ENCODE measurements at regions not wholly inside any gene's neighbourhood (a gene's known extent, or its start where the extent isn't known, plus 50 kb on each side); places are given as distances from the start of the nearest gene placed in this dataset.
"Not testable (repeated sequence)": the region's sequence is repeated elsewhere in the genome, so short reads cannot be mapped to it uniquely, and the experiment has no call there.

DNA sequence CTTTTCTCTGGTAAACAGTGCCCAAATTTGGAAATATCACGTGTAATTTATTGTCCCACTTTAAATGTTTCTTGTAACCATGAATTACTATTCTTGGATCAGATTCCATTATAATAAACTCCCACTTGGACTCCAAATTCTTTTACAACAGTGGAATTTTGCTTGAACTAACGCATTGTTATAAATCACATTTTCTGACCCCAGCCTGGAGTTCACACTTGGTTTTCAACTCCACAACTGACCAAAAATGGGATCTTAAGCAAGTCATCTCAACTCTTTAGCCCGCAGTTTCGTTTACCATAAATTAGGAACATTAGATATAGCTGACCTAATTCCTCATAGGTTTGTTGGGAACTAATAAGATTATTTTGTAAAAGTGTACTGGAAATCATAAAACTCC, 336.8 kb upstream of the NCAM1 start:
- no peak for DNase-seq

DNA sequence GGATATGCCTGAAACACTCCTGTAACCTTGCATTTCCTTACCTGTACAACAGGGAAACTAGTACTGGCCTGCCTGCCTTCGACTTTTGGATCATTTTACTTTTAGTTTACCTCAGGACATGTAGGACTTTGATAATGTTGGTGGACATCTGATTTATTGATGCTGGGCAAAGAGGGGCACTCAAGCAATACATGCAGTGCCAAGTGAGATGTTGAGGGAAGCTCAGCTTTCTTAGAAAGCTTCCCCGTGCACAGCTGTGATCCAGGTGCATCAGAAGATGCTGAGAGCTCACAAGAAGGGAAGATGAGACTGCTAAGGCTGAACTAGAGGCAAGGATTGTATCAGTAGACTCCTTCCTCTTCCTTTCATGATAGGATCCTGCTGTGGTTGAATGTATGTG, 336.2 kb upstream of the NCAM1 start:
- DNase-seq, result not testable (repeated sequence)

DNA sequence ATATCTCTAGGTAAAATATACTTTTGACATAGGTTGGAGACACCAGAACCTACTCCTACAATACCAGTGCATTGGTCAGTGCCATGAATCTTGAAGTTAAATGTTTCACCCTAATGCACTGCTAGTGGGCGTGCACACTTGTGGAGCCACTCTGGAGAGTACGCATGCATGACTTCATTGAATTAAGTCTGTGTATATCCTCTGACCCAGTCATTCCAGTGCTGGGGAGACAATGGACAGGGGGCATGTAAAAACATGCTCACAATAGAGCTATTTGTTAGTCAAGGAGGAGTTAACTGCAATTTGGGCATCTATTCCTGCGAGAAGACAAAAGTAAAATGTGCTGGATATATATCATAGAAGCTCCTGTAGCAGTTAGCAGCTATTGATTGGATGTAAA, 335.4 kb upstream of the NCAM1 start:
- no peak for DNase-seq

DNA sequence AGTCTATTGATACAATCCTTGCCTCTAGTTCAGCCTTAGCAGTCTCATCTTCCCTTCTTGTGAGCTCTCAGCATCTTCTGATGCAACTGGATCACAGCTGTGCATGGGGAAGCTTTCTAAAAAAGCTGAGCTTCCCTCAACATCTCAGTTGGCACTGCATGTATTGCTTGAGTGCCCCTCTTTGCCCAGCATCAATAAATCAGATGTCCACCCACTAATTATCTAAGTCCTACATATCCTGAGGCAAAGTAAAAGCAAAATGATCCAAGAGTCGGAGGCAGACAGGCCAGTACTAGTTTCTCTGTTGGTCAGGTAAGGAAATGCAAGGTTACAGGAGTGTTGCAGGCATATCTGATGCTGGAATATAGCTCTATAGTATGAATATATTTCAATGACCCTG, 334.5 kb upstream of the NCAM1 start:
- DNase-seq, result no peak

DNA sequence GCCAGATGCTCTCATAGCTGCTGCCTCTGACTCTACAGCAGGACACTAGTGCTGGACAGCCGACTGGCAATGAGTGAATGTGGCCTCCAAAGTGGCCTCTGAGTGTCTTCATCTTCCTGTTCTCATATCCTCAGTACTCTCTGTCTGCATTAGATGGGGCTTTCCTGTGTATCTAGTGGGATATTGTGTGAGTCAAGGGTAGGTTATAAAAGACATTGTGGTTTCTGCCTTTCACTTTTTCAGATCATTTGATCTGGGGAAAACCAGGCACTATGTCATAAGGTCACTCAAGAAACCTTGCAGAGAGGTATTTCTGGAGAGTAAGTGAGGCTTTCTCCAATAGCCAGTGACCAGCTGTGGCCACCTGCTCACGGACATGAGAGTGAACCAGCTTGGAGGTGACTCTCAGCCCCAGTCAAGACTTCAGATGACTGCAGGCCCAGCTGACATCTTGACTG, 333.6 kb upstream of the NCAM1 start:
- no peak for DNase-seq

DNA sequence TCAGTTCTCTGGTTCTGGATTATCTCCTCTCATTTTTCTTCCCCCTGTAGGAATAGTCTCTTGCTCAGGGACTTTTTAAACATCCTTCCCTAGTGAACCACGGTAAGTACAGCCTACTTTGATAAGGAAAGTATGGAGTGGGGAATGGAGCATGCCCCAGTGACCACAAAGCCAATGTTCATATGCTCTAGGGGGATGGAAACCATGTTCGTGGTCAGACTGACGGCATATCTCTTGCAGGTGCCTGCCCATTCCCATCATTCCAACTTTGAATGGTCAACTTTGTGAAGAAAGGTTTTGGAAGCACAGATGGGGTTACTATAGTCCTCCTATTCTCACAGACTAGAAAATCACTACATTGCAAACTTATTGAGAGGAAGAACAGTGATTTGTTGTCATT, 332.5 kb upstream of the NCAM1 start:
- DNase-seq, result no peak

DNA sequence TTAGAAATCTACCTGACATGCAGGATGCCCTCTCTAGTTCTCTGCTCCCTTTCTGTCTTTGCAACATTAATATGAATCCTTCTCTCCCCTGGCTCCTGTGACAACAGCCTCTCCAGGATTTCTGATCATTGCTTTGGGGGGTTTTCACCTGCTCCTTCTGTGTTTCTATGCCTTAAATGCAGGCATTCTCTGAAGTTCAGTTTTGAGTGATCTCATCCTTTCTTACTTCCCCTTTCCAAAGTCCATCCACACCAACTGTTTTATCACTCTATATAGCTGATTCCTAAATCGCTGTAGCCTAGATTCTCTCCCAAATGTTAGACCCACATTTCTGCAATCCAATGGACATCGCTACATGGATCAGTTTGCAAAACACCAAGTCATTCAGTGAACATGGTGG, 330.7 kb upstream of the NCAM1 start:
- no peak for DNase-seq

DNA sequence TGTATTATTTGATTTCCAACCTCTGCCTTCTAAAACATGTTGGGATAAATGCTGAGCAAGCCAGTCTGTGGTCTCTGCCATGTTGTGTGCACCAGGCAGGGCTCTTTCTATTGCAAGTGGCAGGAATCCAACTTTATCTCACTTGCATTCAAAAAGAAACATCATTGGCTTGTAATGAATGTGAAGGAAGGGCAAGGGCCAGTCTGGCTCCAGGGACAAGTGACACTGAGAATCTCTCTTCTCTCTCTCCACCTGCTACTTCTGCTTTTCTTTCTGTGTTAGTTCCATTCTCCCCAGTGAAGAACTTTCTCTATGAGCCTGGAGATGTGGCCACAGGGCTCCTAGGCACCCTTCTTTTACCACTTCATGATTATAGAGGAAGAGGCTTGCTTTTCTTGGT, 329.9 kb upstream of the NCAM1 start:
- DNase-seq, result no peak

DNA sequence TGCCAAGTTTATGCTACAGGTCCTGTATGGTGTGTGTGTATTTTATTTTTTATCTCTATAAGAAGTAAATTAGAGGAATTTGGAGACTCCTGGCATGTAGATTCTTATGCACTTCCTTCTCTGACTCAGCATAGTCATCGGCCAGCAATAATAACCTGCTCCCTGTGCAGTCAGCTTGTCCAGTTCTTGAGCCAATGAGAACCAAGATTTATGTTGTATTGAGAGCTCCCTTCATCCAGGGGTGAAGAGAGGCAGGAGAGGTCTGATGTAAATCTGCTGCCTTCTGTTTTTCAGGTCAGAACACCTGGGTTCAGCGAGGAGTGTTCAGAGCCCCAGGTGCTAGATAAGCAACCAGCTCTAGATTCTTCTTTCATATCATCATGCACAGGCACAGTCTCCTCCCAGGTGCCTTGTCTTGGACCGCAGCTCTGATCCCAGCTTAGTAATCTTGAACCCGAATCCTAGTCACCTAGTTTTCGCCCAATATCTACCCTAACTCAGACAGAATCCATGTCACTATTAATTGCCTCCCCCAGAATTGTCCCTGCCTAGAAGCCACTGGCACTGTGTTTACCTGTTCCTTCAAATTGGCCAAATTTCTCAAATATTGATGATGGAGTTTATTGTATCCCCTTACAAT, 328.2 kb upstream of the NCAM1 start:
- DNase-seq, result no peak

DNA sequence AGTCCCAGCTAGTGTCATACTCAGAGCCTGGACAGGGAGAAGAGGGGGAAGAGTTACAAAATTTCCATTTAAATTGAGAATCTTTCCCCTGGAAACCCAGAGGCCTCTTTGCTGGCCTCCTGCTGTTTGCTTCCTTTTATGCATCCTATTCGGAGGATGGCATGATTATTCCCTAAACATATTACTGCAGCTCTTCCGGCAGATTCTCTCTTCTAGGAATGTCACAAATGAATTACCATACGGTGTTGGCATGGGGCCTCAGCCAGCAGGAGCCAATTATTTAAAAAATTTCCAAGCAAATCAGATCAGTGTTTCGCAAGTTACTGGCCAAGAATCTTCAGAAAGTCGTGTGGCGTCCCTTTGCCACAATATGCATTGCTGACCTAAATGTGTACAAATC, 326.7 kb upstream of the NCAM1 start:
- peak; percentile 49 to 83 for DNase-seq

DNA sequence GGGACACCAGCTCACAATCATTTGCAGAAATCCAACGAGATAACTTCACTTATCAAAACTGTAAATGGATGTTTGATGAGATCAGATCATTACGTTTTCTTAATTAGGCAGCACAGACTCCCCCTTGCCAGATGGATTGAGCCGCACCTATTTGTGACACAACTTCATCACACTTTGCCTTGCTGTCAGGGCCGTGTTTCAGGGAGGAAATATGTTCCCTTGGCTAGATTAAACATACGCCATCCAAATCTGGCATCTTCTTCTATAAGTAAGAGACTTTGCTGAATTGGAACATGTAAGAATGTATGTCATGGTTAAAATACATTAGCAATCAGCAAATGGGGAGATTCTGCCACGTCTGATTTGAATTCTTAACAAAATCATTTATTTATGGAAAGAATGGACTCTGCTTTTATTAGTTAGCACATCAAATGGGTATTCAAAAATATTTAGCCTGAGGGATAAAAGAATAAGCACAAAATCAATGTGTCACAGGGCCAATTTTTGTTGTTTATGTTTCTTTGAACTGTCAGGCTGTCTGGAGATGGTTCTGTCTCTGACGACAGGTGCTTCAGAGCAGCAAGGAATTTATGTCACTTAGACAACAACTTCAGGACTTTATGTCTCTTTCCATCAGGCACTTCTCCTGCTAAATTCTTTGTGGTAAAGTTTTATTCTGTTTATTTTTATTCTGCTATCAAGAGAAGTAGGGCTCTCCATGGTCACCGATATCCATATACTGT, 326.1 kb upstream of the NCAM1 start:
- peak in 1 of 2 experiments; percentile 71 for DNase-seq

DNA sequence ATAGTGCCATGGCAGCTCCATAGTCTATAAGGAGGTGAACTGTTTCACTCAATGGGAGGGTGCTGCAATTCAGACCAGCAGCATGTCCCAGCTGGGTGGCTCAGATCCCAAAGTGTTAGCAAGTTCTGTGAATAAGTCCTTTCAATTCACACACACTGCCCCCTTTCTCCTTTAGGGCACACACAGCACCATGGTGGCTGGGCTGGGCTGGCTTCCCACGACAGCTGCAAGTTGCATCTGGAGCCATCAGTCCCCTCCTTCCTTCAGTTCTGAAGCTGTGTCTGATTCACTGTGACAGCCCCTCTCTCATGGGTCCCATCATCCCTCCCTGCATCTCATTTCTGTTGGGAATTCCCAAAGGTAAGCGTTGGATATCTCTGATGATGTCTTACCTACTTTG, 324.1 kb upstream of the NCAM1 start:
- no peak for DNase-seq

DNA sequence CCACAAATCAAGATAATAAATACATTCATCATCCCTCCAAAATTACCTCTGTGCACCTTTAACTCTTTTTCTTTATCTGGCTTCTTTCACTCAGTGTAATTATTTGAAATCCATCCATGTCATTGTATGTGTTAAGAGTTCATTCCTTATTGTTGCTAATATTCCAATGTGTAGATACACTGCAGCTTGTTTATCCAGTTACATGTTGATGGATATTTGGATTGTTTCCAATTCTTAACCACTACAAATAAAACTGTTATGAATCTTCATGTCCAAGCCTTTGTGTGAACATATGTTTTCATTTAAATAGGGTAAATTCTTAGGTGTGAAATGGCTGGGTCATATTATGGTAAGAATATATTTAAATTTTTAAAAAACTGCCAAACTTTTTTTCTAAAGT, 323.3 kb upstream of the NCAM1 start:
- peak in 1 of 2 experiments; percentile 37 for DNase-seq

DNA sequence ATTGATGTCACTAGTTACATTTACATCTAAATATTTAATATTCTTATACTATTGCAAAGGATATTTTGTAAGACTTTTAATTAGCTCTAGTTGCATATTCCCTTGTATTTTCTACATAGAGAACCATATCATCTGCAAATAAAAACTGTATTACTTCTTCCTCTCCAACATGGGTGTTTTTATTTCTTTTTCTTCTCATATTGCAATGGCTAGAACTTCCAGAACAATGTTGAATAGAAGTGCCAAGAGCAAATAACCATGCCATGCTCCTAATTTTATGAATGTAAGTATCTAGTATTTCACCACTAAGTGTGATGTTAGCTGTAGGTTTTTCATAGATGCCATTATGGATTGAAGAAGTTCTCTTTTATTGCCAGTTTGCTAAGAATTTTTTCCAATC, 321.8 kb upstream of the NCAM1 start:
- DNase-seq, result no peak

DNA sequence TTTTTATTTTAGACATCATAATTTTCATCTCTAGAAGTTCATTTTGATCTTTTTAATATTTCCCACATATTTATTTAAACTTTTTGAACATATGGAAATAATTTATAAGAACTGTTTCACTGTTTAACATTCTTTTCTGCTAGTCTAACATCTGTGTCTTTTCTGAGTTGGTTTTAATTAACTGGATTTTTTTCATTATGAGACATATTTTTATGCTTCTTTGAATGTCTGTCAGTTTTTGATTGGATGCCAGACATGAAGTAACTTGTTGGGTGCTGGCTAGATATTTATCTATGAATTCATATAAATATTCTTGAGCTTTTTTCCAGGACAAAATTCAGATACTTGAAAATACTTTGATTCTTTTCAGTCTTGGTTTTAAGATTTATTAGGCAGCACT, 317.8 kb upstream of the NCAM1 start:
- DNase-seq, result no peak

DNA sequence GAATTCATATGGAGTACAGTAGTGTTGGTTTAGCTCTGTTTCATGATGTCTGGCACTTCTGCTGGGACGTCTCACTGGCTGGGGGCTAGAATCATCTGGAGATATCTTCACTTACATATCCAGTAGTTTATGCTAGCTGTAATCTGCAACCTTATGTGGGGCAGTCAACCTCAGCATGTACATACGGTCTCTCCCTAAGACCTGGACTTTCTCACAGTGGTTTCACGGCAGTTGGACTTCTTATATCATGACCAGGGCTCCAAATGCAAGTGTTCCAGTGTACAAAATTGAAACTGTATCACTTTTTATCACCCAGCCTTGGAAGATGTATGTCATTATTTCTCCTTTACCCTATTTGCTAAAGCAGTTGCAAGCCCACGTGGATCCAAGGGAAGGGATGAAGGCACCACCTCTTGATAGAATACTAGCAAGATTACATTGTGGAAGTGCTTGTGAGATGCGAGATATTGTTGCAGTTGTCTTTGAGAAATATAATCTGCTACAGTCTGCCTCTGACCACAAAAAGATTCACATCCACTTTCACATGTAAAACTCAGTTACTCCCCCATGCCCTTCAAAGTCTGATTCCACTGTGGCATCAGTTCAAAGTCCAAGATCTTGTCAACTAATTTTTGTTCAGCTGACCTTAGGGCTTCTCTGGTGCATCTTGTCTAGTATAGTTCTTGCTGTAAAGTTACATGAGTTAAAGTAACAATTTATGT, 316.6 kb upstream of the NCAM1 start:
- no peak for DNase-seq

DNA sequence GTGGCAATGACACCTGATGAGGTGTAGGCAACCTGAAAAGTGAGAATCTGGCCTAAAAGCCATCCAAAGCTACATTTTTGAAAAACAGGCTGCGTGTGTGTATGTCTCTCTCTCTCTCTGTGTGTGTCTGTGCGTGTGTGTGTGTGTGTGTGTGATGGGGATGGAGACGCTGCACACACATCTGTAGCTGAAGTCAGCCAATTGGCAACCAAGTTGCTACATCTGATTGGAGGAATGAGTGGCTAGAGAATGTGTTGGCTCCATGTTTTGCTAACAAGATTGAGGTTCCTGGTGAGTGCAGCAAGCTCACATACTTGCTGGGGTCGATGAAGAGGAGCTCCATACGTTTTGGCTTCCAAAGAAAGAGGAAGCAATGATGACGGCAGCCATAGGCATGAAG, 311.4 kb upstream of the NCAM1 start:
- DNase-seq, result no peak

DNA sequence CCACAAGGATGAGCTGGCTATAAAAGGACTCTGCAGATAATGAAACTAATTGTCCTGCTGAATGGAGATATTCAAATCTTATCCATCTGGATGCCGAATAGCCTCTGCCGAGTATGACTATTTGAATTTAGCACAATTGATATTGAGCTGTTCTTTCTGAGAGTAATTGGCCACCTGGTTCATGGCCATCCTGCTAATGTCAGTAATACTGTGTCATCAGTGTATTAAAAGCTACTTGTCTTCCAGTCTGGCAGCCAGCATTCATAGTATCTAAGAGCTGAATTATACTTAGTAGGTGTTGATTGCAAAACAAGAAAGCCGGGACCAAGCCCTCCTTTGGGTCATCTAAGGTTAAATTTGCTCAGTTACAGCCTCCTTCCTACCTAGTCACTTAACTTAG, 310.7 kb upstream of the NCAM1 start:
- no peak for DNase-seq

DNA sequence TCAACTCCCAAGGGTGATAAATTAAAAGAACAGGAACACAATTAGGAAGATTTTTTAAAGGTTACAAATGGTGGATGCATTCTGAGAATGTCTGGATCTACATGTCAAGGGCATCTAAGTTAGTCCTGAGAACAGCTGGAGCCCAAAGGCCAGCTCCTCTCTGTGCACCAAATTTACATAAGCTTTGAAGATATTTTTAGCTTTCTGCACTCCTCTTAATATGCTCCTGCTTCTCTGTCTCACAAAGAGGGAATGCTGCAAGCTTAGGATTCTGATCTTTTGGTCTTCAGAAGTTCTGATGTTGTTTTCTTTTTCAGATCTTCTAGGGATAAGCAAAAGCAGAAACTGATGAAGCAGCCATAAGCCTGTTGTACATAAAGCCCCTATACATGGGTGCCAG, 309.8 kb upstream of the NCAM1 start:
- no peak for DNase-seq

DNA sequence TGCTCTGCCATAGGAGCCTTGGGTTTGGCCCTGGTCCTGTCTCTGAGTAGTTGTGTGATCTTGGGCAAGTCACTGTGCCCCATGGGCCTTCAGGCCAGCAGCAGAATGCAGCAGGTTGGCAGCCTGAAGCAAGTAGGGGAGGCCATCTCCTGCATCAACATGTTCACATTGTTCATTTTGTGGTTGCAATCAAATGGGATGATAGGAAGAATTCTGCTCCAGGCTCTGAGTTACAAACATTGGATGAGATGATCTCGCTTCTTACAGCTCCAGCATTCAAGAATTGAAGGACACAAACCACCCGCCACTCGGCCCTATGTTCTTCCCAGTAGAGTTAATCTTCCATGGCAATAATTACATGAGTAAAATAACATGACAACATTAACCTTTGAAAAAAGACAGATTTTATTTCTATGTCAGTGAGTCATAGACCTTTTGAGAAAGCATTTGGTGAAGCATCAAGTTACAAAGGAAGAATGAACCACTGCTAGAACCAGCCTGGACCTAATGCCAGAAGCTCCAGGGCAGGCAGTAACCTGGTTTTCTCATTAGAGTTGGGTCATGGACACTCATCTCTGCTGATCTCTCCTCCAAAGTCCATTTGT, 308.3 kb upstream of the NCAM1 start:
- DNase-seq, result peak in 1 of 2 experiments; percentile 35

DNA sequence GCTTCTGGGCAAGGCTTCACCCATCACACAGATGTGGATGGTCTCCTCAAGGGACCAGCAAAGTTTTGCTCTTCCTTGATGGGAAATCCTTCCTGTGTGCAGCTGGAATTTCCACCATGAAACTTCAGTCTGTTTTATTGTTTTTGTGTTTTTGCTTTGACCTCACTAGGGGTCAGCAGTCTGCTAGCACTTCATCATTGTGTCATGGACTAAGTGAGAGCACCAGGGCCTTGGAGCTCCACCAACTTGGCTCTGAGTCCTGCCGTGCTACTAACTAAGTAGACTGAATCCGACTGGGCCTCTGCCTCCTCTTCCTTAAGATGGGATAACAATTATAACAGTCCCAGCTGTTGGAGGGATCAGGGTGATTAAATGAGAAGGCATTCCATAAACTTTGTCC, 305.8 kb upstream of the NCAM1 start:
- DNase-seq, result peak; percentile 21 to 74

DNA sequence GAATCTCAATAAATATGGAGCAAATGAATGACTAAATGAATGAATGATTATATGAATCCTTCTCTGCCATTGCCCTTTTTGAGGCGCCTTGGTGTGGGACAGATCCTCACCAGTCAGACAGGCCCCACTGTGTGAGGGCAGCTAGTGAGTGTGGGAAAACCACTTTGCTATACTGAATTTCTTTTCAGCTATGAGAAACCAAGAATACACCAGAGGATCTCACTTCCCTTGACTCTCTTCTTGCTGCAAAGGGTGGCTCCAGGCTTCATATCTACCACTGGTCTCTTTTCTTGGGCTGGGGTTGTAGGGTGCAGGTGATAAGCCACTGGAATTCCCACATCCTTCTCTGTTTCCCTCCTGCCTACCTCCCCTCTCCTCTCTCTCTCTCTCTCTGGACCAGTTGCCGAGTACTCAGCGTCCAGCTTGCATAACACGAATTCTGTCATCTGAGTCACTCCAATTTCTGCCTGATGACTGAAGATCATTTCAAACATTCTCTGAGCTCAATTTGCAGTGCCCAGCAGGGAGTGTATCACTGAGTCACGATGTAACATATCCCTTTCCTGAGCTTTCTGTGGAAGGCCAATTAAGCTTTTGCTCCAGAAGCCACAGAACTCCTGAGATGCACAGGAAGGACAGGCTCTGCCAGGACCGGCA, 304.3 kb upstream of the NCAM1 start:
- peak in 1 of 2 experiments; percentile 83 for DNase-seq

DNA sequence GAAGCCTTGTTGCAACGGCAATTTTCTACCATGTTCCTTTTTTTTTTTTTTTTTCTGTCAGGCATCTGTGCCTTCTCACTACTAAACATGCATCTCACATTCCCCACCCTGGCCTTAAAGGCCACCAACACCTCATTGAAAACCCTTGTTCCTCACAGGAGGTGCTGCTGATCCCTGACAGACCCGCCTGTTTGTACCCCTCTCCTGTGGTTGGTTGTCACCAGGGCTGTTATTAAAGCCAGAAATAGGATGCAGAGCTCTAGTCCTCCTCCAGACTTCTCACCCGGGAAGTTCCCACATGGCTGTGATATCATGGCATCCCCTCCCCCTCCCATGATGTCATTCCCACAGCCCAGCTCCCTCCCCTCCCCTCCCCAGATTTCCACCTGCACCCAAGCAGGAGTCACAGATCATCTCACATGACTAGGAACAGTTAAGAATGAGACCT, 302.8 kb upstream of the NCAM1 start:
- peak in 1 of 2 experiments; percentile 65 for DNase-seq
